ENCODE measurements at regions not wholly inside any gene's neighbourhood (a gene's known extent, or its start where the extent isn't known, plus 50 kb on each side); places are given as distances from the start of the nearest gene placed in this dataset.

GRCh38 chr4:84379917-84380641, 119.0 kb downstream of the NKX6-1 start:
- no peak for TF ChIP-seq CTCF (IDR thresholded peaks at IDR 0.05)
- H3K9me3 Mint-ChIP-seq = no peaks in the 10 kb centered on the region
- ChIA-PET CTCF (no interaction called here), POLR2A (no interaction called here)
- peaks cover 21% of the 10 kb centered on the region for H3K27me3 Mint-ChIP-seq
- H3K4me1 Mint-ChIP-seq (ENCODE audit: low read depth) = no peaks in the 10 kb centered on the region
- no peaks in the 10 kb centered on the region for H3K36me3 Mint-ChIP-seq (ENCODE audit: low read depth)
- H3K4me3 Mint-ChIP-seq = no peak overlapping the region
- no peaks in the 10 kb centered on the region for H3K4me1 ChIP-seq (ENCODE audit: insufficient read depth, low read length)
- ATAC-seq (ENCODE audit: poor library complexity) (no peak), DNase-seq (no peak)
- H3K27me3 ChIP-seq (ENCODE audit: control insufficient read depth in 1 of 2, insufficient read depth in 2 of 2, low read length in 2 of 2) = peaks cover 2 to 4% of the 10 kb centered on the region in 2 experiments
- H3K9me3 ChIP-seq (ENCODE audit: control insufficient read depth in 1 of 2, insufficient read depth in 1 of 2, low read length in 2 of 2) = no peaks in the 10 kb centered on the region
- intact Hi-C loops (cut with DNase I, micrococcal nuclease) = no loop called here
- H3K4me3 ChIP-seq (ENCODE audit: low read length) = no peak overlapping the region
- H3K27ac Mint-ChIP-seq = no peak overlapping the region
- no peak overlapping the region for H3K27ac ChIP-seq (ENCODE audit: low read depth in 1 of 2, low read length in 2 of 2)
- H3K36me3 ChIP-seq (ENCODE audit: insufficient read depth, low read length) = no peaks in the 10 kb centered on the region

GRCh38 chr4:84378983-84379382, 120.1 kb downstream of the NKX6-1 start:
- Histone ChIP-seq H3K27ac (ENCODE audit: low read depth in 1 of 2, low read length in 2 of 2) (no peak overlapping the region), H3K27me3 (ENCODE audit: control insufficient read depth in 1 of 2, insufficient read depth in 2 of 2, low read length in 2 of 2) (peaks cover 2 to 4% of the 10 kb centered on the region in 2 experiments), H3K4me3 (ENCODE audit: low read length) (no peak overlapping the region), H3K9me3 (ENCODE audit: control insufficient read depth in 1 of 2, insufficient read depth in 1 of 2, low read length in 2 of 2) (no peaks in the 10 kb centered on the region), H3K36me3 (ENCODE audit: insufficient read depth, low read length) (no peaks in the 10 kb centered on the region), H3K4me1 (ENCODE audit: insufficient read depth, low read length) (no peaks in the 10 kb centered on the region)
- H3K27ac Mint-ChIP-seq = no peak overlapping the region
- peaks cover 21% of the 10 kb centered on the region for H3K27me3 Mint-ChIP-seq
- ChIA-PET CTCF (no interaction called here), POLR2A (no interaction called here)
- DNase-seq (no peak), ATAC-seq (ENCODE audit: poor library complexity) (no peak)
- no peaks in the 10 kb centered on the region for H3K4me1 Mint-ChIP-seq (ENCODE audit: low read depth)
- H3K36me3 Mint-ChIP-seq (ENCODE audit: low read depth) = no peaks in the 10 kb centered on the region
- H3K4me3 Mint-ChIP-seq = no peak overlapping the region
- no peak for TF ChIP-seq CTCF (IDR thresholded peaks at IDR 0.05)
- no peaks in the 10 kb centered on the region for H3K9me3 Mint-ChIP-seq
- intact Hi-C loops (cut with DNase I, micrococcal nuclease) = no loop called here

GRCh38 chr4:84378356-84378755, 120.7 kb downstream of the NKX6-1 start:
- Histone ChIP-seq H3K9me3 (ENCODE audit: control insufficient read depth in 1 of 2, insufficient read depth in 1 of 2, low read length in 2 of 2) (no peaks in the 10 kb centered on the region), H3K27me3 (ENCODE audit: control insufficient read depth in 1 of 2, insufficient read depth in 2 of 2, low read length in 2 of 2) (peaks cover 2 to 4% of the 10 kb centered on the region in 2 experiments), H3K36me3 (ENCODE audit: insufficient read depth, low read length) (no peaks in the 10 kb centered on the region), H3K27ac (ENCODE audit: low read depth in 1 of 2, low read length in 2 of 2) (no peak overlapping the region), H3K4me3 (ENCODE audit: low read length) (no peak overlapping the region), H3K4me1 (ENCODE audit: insufficient read depth, low read length) (no peaks in the 10 kb centered on the region)
- ChIA-PET POLR2A (no interaction called here), CTCF (no interaction called here)
- Mint-ChIP-seq H3K9me3 (no peaks in the 10 kb centered on the region), H3K36me3 (ENCODE audit: low read depth) (no peaks in the 10 kb centered on the region), H3K27me3 (peaks cover 21% of the 10 kb centered on the region), H3K4me3 (no peak overlapping the region), H3K27ac (no peak overlapping the region), H3K4me1 (ENCODE audit: low read depth) (no peaks in the 10 kb centered on the region)
- TF ChIP-seq CTCF (IDR thresholded peaks at IDR 0.05) = no peak
- no peak for DNase-seq
- no peak for ATAC-seq (ENCODE audit: poor library complexity)
- intact Hi-C loops (cut with DNase I, micrococcal nuclease) = no loop called here
